HG03025 (cell line): ENCODE measurements at regions not wholly inside any gene's neighbourhood (a gene's known extent, or its start where the extent isn't known, plus 50 kb on each side); places are given as distances from the start of the nearest gene placed in this dataset.
"Not testable (repeated sequence)": the region's sequence is repeated elsewhere in the genome, so short reads cannot be mapped to it uniquely, and the experiment has no call there.

Source experiments
- ATAC-seq: cut with Tn5 transposase; IDR thresholded peaks from one replicate; pipeline ENCODE4 v1.9.1; 2021; ENCODE audit warnings: mild to moderate bottlenecking, moderate library complexity; ENCODE audit not compliant: unreplicated experiment, low FRiP score

- peak; percentile 61 for ATAC-seq
Observed at GRCh38 chr21:8377093-8377841, 2144.1 kb upstream of the TPTE start.

GRCh38 chr21:8380419-8381079, 2140.8 kb upstream of the TPTE start:
- ATAC-seq, result not testable (repeated sequence)

- not testable (repeated sequence) for ATAC-seq
Observed at GRCh38 chr21:8388169-8388939, 2133.0 kb upstream of the TPTE start.

GRCh38 chr21:8388940-8389238, 2132.5 kb upstream of the TPTE start:
- not testable (repeated sequence) for ATAC-seq

- not testable (repeated sequence) for ATAC-seq
Observed at GRCh38 chr21:8390550-8391171, 2130.7 kb upstream of the TPTE start.

- not testable (repeated sequence) for ATAC-seq
Observed at GRCh38 chr21:8394380-8394779, 2127.0 kb upstream of the TPTE start.

GRCh38 chr21:8395992-8396391, 2125.4 kb upstream of the TPTE start:
- not testable (repeated sequence) for ATAC-seq

- ATAC-seq, result not testable (repeated sequence)
Observed at GRCh38 chr21:8398870-8399437, 2122.4 kb upstream of the TPTE start.

- not testable (repeated sequence) for ATAC-seq
Observed at GRCh38 chr21:8399866-8400265, 2121.5 kb upstream of the TPTE start.

- not testable (repeated sequence) for ATAC-seq
Observed at GRCh38 chr21:8401799-8402198, 2119.6 kb upstream of the TPTE start.

- not testable (repeated sequence) for ATAC-seq
Observed at GRCh38 chr21:8406331-8406730, 2115.1 kb upstream of the TPTE start.

GRCh38 chr21:8411139-8411671, 2110.2 kb upstream of the TPTE start:
- not testable (repeated sequence) for ATAC-seq

GRCh38 chr21:8419925-8420560, 2101.3 kb upstream of the TPTE start:
- peak; percentile 84 for ATAC-seq

- peak; percentile 40 for ATAC-seq
Observed at GRCh38 chr21:8427790-8428667, 2093.4 kb upstream of the TPTE start.

GRCh38 chr21:8428668-8429456, 2092.5 kb upstream of the TPTE start:
- ATAC-seq, result peak; percentile 76

GRCh38 chr21:8434710-8435109, 2086.7 kb upstream of the TPTE start:
- not testable (repeated sequence) for ATAC-seq

- not testable (repeated sequence) for ATAC-seq
Observed at GRCh38 chr21:8443093-8443492, 2078.3 kb upstream of the TPTE start.

- not testable (repeated sequence) for ATAC-seq
Observed at GRCh38 chr21:8449807-8450206, 2071.6 kb upstream of the TPTE start.
